ENCODE measurements at regions not wholly inside any gene's neighbourhood (a gene's known extent, or its start where the extent isn't known, plus 50 kb on each side); places are given as distances from the start of the nearest gene placed in this dataset.
"Not testable (repeated sequence)": the region's sequence is repeated elsewhere in the genome, so short reads cannot be mapped to it uniquely, and the experiment has no call there.

DNA sequence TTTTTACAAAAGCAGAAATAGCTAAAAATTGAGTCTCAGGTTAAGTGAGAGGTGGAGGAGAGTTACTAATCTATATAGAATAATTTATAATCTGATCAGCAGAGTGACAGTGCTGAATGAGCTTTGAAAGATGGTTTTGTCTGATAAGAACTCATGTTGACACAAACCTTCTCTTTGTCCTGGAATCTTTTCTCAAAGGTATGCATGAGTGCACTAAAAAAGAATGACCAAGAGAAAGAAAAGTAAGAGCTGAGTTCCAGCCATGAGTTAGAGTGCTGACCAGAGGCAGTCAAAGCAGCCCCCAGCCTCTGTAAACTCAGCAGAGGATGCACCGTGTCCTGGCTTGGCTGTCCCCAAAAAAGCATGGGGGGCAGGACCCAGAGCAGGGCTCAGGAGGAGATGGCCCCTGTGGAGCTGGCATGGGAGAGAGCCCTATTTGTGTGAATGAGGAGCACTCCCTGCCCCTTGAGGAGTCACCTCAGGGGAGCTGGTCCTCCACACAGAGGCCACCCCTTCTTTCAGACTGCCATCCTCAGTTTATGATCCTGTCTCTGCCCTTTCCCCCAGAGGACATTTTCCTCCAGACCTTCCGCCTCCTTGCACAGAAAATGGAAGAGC, 129.8 kb downstream of the SEC23A start:
- DNase-seq, result no peak

DNA sequence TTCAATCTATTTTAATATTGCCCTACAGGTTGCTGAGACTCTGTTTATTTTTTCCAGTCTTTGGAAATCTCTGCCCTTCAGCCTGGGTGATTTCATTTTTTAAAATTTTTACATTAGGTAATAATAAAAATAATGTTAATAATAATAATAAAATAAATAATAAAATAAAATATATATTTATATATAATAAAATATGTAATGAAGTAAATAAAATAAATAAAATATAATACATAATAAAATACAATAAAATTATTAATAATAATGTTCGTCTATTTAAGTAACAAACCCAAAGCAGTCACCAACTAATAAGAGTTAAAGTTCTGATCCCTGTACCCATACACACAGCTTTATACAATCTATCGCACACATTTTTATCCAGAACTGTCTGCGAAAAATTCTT, 130.5 kb downstream of the SEC23A start:
- DNase-seq, result no peak

DNA sequence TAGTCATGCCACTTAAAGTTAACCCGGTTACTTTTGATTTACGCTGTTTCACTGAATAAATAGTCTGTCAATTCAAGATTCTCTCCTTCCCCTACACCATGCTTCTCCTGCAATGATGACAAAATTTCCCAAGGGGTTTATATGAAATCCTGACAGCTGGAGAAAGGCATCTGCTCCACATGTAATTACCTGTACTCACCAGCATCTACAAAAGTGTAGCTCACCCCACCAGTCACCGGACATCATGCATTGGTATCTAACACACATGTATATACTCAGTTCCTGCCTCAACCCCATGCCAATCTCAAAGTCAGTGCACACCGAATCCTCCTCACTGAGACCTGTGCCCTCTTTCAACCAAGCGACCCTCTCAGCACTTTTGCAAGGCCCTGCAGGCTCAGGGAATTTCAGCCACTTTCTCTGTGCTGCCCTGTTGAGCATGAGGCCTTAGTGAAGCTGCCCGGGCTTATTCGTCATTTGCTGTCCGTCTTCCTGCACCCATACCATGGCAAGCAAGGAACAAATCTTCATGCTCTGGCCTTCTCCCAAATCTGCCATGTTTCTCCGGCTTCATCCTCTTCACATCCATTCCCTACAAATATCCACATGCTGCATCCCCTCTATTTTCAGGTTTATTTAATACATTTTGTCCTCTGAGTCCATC, 131.6 kb downstream of the SEC23A start:
- peak; percentile 8 for DNase-seq

DNA sequence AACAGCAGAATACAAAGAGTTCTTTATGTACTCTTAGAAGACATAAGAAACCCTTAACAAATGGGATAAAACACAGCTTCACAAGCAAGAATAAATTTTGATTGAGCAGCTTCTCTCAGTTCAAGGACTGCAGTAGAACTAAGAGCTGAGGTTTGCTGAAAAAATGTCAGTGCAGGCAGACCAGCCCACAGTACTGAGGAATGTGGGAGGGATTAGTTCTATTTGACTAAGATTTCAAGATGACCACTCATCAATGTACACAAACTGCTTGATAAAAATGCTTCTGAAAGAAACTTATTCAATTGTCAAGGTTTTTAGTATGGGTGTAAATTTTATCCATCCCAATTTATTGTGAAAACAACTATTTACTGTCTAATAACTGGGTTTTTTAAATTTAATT, 138.4 kb downstream of the SEC23A start:
- no peak for DNase-seq

DNA sequence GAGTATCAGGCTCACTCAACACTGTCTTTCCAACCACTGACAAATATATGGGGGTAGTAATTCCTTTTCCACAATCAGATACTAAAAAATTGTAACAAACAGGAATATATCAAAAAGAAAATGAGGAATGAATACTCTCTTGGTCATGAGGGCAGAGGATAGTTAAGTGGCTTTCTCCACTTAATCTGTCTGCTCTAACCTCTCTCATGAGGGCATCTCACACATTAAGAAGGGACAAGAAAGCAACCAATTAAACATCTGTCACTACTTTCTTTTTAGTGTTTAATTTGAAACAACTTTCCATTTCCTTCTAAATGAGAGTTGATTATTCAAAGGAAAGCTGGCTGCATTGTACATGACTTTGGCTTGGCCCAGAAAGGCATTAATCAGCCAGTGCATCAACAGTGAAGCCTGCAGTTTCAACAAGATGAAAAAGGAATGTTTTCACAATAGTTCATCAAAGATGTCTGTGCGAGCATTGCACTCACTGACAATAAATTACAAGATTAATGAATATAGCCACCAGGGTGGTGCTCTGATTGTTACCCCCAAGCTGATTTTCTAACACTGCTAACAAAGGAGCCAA, 142.0 kb downstream of the SEC23A start:
- no peak for DNase-seq

DNA sequence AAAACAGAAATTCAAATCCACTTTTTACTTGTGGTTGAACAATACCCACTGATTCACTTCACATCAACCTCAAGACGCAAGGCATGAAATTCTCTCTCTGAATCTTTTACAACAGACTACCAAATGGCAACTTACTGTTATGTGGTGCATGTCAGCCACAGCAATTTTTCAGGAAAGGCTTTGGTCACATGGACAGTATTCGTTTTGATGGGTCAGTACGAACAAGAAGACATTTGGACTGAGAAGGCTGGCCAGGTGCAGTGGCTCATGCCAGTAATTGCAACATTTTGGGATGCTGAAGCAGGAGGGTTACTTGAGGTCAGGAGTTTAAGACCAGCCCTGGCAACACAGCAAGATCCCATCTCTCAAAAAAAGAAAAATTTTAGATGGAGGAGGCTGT, 144.0 kb downstream of the SEC23A start:
- no peak for DNase-seq

DNA sequence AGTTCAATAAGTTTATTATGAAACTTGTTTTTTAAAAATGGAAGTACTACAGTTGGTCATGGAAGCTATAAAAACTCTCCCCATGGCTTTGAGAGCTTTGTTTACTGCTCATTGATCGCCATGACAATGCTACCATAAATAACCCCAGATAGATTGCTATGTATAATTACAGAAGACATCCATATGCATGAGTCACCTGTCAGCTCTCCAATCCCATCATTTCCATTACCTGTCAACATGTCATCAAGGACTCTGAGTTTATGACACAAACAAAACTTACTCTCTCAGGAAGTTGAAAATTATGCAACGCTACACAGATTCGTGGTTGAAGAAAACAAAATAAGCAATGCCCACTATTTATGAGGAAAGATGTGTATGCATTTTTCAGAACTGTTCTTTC, 144.4 kb downstream of the SEC23A start:
- DNase-seq, result no peak

DNA sequence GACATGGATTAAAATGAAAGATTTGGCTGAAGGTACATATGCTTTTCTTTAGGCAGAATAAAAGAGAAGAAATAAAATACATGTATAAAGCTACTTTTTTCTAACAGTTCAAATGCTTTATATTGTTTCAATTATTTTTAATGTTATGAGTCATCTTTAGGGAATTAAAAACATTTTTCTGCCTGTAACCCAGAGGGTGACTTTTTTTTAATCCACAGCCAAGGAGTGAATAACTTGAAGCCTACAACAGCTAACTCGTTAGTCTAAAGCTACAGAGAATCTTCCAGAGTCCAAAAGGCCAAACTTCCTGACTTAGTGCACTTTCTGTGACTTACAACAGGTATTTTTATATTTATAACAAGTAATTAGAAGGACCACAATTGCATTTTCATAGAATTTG, 151.6 kb downstream of the SEC23A start:
- DNase-seq, result no peak

DNA sequence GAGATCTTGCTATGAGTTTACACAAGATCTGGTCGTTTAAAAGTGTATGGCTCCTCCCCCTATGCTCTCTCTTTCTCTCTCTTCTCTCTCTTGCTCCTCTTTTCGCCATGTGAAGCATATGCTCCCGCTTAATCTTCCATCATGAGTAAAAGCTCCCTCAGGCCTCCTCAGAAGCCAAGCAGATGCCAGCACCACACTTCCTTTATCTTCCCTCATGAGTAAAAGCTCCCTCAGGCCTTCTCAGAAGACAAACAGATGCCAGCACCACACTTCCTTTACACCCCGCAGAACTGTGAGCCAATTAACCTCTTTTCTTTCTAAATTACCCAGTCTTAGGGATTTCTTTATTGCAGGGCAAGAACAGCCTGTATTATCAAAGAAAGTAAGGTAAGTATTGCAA, 152.4 kb downstream of the SEC23A start:
- DNase-seq, result no peak

DNA sequence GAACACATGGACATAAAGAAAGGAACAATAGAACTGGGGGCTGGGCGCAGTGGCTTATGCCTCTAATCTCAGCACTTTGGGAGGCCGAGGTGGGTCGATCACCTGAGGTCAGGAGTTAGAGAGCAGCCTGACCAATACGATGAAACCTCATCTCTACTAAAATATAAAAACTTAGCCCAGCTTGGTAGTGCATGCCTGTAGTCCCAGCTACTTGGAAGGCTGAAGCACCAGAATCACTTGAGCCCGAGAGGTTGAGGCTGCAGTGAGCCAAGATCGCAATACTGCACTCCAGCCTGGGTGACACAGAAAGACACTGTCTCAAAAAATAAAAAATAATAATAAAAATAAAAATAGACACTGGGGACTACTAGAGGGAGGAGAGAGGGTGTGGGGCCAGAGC, 154.5 kb downstream of the SEC23A start:
- DNase-seq, result no peak

DNA sequence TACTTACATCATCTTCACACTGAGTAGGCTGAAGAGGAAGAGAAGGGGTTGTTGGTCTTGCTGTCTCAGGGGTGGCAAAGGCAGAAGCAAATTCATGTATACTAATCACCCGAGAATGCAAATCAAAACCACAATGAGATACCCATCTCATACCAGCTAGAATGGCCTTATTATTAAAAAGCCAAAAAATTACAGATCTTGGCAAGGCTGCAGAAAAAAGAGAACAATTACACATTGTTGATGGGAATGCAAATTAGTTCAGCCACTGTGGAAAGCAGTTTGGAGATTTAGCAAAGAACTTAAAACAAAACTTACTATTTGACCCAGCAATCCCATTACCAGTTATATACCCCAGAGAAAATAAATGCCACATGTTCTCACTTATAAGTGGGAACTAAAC, 154.9 kb downstream of the SEC23A start:
- DNase-seq, result no peak

DNA sequence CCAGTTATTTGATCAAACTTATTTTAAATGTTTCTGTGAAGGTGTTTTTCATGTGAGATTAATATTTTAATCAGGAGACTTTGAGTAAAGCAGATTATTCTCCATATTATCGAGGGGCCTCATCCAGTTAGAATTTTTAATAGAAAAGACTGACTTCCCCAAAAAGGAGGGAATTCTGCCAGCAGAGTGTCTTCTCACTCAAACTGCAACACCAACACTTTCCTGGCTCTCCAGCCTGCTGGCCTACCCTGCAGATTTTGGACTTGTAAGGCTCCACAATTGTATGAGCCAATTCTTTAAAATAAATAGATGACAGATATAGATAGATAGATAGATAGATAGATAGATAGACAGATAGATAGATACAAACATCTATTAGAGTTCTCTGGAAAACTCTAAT, 155.7 kb downstream of the SEC23A start:
- DNase-seq, result no peak

DNA sequence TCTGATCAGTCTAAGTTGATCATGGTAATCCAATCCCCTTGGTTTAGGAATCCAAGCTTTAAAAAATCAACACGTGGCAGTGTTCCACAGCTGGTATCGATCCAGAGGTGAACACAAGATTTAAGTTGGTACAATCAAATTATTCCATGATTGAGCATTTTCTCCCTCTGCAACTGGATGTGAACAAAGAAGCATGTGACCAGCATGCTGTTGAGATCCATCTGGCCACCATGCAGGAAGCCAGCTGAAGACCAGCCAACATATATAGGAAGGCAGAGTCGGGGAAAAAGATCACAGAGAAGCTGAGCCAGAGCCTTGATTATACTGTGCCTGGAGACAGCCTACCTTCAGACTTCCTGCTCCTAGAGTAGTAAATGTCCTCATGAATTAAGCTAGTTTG, 158.3 kb downstream of the SEC23A start:
- DNase-seq, result peak; percentile 11

DNA sequence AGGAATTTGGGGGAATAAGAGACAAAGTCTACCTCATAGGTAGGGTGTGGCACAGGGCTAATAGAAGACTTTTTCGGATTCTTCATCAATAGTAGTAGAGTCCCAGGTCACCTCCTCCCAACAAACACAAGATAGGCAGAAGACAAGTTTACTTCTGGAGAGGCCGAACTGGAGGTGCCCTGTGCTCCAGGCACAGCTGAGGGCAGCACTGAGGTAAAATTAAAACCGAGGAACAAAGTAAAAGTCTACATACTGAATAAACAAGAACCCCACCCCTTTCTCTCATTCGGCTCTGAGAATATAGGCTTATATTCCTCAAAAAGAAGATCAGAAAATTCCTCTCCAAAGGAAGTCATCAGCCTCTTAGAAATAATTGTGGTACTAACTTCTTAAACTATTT, 161.5 kb downstream of the SEC23A start:
- no peak for DNase-seq

DNA sequence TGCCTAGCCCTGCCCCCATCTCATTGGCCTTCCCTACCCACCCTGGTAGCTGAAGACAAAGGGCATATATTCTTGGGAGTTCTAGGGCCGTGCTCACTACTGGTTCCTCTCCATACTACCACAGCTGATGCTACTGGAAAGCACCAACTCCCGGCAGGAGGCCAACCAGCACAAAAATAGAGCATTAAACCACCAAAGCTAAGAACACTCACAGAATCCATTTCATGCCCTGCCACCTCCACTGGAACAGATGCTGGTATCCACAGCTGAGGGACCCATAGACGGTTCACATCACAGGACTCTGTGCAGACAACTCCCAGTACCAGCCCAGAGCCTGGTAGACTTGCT, 170.4 kb downstream of the SEC23A start:
- DNase-seq, result not testable (repeated sequence)

DNA sequence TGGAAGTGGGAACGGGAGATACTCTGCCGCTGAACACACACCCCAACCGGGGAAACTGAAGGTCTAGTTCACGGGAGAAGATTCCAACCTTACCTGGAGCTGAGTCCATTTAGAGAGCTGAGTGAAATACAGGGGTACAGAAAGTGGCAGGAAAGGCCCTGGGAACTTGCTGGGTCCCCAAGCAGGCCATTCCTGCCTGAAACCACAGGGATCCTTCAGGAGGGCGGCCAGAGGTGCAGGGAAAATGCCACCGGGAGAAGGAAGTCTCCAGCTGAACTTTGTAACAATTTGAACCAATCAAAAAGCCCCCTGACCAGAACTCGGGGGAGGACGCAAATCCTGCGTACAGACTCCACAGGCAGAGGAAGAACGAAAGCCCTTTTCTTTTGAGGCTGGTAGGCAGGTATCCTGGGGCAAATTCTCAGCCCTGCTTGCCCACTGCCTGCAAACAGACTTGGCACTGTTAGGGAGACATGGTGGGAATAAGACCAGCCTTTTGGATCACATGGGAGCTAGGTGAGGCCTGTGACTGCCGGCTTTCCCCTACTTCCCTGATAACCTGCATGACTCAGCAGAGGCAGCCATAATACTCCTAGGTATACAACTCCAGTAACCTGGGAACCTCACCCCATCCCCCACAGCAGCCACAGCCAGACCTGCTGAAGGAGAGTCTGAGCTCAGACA, 170.9 kb downstream of the SEC23A start:
- DNase-seq, result no peak

DNA sequence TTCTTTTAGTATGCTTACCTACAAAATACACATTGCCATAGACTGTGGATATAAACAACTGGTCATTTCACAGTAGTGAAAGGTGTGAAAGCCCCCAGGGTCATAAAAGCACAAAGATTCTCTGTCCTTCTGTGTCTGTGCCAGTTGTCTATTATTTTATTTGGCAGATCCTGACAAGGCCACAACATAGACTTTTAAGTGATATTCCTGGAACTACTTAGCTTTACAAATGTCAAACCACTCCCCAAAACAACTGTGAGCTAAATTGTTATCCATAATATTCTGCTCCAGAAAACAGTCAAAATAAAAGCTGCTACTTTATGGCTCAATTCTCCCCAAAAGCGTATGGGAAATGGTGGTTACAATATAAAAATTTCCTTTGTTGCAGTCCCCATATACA, 172.1 kb downstream of the SEC23A start:
- no peak for DNase-seq

DNA sequence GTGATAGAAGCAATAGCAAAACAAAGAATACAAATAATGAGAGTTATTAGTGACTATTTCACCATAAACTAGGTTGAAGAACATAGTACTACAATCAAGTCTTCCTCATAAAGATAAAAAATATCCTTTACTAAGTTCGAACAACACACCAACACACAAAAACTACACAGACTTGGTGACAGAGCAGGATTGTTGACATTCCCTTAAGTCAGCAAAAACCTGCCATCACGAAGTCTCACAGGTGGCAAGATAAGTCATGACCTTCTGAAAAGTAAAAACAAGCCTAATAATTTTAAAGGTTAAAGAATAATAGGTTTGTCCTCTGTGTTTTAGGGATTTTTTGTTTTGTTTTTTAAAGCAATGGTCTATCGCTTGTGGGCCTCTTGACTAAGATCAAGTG, 173.0 kb downstream of the SEC23A start:
- DNase-seq, result no peak

DNA sequence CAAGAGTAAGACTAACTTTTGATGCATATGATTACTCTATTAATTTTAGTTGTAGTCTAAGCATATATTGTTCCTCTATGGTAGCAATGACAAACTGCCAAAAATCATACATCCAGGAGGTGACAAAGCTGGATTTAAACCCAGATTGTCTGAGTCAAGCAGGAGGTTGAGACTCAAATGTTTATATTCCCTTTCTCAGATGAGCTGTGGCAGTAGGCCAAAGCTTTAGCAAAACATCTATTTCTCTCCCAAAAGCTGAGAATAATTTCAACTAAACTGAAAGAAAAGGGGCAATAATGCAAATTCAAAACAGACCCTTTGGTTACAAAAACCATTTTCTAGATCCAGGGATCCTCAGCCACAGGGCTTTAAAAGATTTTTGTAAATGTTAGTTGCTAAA, 173.6 kb downstream of the SEC23A start:
- no peak for DNase-seq

DNA sequence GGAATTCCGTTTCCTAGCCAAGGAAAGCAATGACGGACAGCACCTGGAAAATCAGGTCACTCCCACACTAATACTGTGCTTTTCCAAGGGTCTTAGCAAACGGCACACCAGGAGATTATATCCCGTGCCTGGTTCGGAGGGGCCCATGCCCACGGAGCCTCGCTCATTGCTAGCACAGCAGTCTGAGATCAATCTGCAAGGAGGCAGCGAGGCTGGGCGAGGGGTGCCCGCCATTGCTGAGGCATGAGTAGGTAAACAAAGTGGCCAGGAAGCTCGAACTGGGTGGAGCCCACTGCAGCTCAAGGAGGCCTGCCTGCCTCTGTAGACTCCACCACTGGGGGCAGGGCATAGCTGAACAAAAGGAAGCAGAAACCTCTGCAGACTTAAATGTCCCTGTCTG, 181.1 kb downstream of the SEC23A start:
- DNase-seq, result not testable (repeated sequence)

DNA sequence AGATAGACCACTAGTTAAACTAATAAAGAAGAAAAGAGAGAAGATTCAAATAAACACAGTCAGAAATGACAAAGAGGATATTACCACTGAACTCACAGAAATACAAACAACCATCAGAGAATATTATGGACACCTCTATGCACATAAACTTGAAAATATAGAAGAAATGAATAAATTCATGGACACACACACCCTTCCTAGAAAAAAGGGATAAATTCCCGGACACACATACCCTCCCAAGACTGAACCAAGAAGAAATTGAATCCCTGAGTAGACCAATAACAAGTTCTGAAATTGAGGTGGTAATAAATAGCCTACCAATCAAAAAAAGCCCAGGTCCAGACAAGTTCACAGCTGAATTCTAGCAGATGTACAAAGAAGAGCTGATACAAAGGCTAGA, 187.9 kb downstream of the SEC23A start:
- DNase-seq, result no peak

DNA sequence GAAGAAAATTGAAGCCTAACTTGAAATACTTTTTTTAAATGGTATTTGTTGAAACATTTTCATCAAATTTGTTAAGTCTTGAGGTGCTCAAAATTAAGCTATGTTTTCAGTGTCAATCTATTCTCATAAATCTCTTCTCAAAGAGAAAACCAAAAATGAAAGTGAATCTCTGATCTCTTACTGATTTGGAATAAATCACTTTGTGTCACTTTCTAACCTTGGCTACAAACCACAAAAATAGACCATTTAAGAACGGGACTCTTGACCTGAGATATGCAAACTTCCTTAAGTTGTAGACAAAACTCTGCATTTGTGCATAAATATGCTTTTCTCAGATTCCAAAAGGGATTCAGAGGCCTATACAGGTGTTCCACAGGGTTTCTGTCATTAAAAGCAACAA, 192.9 kb downstream of the SEC23A start:
- no peak for DNase-seq

DNA sequence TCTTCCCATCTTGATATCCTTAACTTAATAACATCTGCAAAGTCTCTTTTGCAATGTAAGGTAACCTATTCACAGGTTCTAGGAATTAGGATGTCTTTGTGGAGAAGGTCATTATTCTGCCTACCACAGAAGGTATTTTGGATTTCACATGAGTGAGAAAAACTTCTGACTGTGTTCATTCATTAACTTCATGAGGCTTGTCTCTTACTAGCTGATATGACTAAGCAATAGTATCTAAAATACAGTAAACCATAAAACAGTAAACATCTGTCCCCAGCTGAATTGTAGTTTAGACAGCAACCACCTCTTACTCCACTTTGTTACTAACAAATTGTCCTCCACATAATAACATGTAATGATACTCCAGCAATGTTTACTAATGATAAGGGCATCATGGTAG, 198.1 kb downstream of the SEC23A start:
- DNase-seq, result no peak

DNA sequence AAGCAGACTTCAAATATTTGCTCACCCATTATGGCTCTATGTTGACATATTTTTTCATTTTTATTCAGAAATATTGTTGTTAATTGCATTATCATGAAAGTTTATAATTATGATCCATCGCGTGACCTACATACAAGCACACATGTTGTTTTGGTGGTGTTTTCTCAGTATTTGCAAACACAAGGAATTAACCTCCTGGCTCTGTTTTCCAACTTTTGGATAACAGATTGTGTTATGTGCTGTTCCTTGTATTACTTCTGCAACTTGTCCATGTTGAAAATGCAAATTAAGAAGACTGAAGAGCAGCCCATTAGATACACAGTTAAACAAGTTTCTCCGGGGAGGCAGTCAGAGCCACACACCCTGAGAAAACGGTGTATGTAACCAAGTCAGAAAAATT, 201.2 kb downstream of the SEC23A start:
- no peak for DNase-seq

Data from NCI-H1694 (cell line).